Frontal cortex (tissue), 3 donors: ENCODE measurements at regions not wholly inside any gene's neighbourhood (a gene's known extent, or its start where the extent isn't known, plus 50 kb on each side); places are given as distances from the start of the nearest gene placed in this dataset.
"Not testable (repeated sequence)": the region's sequence is repeated elsewhere in the genome, so short reads cannot be mapped to it uniquely, and the experiment has no call there.

ENCODE experiments used
- DNase-seq, 2 donors: peaks; one replicate each; pipeline ENCODE4 v3.0.0; 2012; ENCODE audit warnings: low spot score in 2 of 2
- FAIRE-seq: peaks from 2 replicates; lab custom pipeline; 2012; peaks lifted over from hg19 to GRCh38; lab: Jason Lieb, UNC
- donor health status: control.
- donor health status: control.
- donor health status: control.

- FAIRE-seq (no peak), DNase-seq (no peak)
Measured at GRCh38 chr4:116577321-116577720, 508.1 kb downstream of the TRAM1L1 start.

DNA sequence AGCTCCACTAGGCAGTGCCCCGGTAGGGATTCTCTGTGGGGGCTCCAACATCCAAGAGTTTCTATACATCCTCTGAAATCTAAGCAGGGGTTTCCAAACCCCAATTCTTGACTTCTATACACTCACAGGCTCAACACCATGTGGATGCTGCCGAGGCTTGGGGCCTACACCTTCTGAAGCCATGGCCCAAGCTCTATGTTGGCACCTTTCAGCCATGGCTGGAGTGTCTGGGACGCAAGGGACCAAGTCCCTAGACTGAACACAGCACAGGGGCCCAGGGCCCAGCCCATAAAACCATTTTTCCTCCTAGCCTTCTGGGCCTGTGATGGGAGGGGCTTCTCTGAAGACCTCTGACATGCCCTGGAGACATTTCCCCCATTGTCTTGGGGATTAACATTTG lies 511.8 kb downstream of the TRAM1L1 start:
- FAIRE-seq (no peak), DNase-seq (no peak)

- DNase-seq (no peak), FAIRE-seq (no peak)
Measured at GRCh38 chr4:116561768-116562167, 523.6 kb downstream of the TRAM1L1 start.

DNA sequence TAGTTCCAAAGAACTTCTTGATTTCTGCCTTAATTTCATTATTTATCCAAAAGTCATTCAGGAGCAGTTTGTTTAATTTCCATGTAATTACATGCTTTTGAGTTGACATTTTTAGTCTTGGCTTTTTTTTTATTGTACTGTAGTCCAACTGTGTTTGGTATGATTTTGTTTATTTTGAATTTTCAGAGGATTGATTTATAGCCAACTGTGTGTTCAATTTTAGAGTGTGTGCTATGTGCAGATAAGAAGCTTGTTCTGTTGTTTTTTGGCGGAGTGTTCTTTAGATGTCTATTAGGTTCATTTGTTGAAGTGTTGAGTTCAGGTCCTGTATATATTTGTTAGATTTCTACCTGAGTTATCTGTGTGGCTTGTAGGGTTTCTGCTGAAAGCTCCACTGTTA lies 533.6 kb downstream of the TRAM1L1 start:
- DNase-seq (no peak), FAIRE-seq (no peak)

- DNase-seq (no peak), FAIRE-seq (no peak)
Measured at GRCh38 chr4:116547632-116548031, 537.7 kb downstream of the TRAM1L1 start.

GRCh38 chr4:116546759-116547158 lies 538.6 kb downstream of the TRAM1L1 start:
- FAIRE-seq, result no peak
- no peak for DNase-seq

DNA sequence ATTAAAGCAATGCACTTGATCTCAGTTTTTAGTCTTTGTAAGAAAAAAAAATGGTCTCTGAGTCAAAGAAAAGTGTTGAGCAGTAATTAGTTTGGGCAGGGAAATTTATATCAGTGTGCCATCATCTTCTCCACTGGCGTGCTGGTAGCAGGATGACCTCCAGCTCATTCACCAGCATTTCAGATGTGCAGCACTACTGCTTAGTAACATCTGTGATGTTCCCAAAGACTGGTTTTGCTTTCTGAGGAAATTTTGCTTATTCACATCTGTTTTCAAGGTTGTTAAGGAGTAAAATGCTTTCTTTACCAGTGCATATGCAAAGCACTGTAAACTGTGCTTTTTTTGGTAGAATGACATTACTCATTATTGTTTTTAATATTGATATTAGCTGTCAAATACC lies 540.4 kb downstream of the TRAM1L1 start:
- FAIRE-seq, result no peak
- no peak for DNase-seq

- DNase-seq, result no peak
- FAIRE-seq, result no peak
Measured at GRCh38 chr4:116539744-116540143, 545.6 kb downstream of the TRAM1L1 start.

DNA sequence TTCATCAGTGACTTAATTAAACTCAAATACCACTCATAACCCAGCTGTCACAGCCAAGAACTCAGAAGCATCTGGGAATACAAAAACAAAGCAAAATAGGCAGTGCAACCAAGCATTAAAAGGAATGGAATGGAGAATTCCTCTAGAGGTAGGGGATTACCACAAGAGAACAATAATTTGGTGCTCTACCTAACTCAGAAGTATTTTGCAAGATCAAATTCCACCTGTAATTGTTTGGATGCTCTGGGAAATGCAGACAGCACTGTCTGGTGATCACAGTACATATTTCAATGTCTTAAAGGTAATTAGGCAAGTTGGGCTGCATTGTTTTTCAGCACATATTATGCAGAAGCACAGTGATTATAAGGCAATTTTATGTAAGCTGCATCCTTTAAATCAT lies 547.5 kb downstream of the TRAM1L1 start:
- DNase-seq (no peak), FAIRE-seq (no peak)

DNA sequence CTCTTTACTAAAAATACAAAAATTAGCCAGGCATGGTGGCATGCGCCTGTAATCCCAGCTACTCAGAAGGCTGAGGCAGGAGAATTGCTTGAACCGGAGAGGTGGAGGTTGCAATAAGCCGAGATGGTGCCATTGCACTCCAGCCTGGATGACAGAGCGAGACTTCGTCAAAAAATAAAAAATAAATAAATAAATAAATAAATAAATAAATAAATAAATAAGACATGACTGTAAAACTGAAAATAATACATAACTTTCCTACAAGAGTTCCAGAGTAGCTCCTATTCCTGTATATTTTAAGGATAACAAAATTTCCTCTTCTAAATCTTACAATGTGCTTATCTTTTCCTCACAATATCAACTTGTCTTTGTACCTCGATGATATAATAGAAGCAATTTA lies 549.4 kb downstream of the TRAM1L1 start:
- not testable (repeated sequence) for DNase-seq, FAIRE-seq

DNA sequence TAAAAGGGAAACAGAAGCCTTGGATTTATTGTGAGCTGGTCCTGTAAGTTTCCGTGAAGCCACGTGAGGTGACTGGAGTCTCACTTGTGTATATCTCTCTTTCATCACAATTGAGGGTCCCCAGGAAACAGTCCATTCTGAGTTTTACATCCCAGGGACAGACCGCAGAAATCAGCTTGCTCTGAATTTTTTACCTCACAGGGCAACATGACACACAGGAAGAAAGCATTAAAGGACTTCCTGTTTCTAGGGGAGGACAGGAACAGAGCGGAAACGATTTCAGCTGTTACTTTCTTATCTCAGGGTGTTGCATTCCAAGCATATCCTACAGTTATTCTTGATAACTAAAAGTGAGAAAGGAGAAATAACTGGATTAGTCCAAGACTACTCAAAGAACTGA lies 553.5 kb downstream of the TRAM1L1 start:
- FAIRE-seq, result no peak
- DNase-seq, result no peak

- FAIRE-seq, result no peak
- no peak for DNase-seq
Measured at GRCh38 chr4:116531026-116531425, 554.4 kb downstream of the TRAM1L1 start.

DNA sequence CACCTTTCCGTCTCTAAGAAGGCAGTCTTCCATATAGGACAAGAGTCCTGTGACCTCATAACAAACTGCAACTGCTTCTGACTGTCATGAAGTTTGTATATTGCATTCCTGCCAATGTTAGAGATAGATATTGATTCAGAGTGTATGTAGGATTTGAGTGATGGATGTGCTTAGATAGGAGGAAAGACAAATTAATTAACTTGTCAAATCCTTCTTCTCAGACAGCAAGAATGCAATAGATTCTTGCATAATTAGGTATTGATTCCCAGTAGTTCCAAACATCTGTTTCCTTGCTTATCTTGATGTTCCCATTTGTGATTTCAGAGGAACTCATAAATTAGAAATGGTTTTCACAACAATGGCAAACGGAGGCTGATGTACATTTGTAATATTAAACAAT lies 555.3 kb downstream of the TRAM1L1 start:
- DNase-seq (no peak), FAIRE-seq (no peak)

DNA sequence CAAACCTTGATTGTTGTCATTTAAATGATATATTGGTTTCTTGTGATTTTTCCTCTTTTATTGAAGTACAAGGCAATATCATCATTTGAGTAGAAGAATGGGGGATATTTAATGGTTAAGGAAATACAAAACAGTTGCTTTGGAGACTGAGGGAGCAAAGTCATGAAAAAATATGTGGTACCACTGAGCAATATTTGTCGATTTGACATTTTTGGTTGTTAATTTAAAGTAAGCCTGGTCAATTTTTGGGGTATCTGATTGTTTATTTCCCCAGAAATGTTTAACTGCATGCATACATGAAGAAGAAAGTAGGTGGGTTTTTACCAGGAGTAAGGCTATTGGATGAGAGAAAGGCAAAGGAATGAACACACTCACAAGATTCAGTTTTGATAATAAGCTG lies 556.2 kb downstream of the TRAM1L1 start:
- FAIRE-seq, result no peak
- no peak for DNase-seq

- FAIRE-seq (no peak), DNase-seq (no peak)
Measured at GRCh38 chr4:116522922-116523321, 562.5 kb downstream of the TRAM1L1 start.

GRCh38 chr4:116520886-116521285 lies 564.5 kb downstream of the TRAM1L1 start:
- DNase-seq, result no peak
- FAIRE-seq, result no peak

DNA sequence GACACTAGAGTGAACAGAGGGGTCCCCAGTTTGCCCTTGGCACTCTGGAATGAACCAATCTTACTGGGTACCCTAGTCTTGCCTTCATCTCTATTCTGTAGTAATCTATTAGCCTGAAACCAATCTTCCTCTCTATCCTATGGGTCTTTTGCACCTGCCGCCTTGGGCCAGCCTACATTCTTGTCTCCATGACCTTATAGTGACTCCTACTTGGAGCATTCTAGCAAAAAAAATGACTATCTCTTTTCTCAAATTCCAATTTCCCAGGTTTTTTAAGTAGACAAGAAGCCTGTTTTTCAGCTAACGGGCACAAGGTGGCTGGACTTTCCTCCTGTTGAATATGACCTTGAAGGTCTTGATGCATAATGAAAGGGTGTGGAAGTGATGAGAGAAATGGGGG lies 568.7 kb downstream of the TRAM1L1 start:
- no peak for FAIRE-seq
- no peak for DNase-seq

DNA sequence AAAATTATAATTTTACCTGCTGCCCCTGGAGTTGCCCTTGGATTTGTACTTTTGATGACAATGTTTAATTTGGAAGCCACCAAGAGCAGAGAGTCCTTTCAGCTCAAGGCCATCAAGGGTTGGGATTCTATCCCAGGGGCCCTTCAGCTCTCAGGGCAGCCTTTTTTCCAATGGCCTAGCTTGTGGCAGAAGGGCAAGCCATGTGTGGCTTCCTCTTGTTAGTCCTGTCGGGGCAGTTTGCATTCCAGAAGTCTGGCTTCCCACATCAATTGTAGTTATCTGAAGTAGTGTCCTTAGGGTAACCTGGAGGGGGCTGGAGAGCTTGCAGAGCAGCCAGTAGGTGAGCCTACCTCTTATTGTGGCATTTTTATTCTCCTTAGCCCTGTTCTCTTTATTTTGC lies 569.4 kb downstream of the TRAM1L1 start:
- DNase-seq (no peak), FAIRE-seq (no peak)

- DNase-seq, result no peak
Measured at GRCh38 chr4:116512552-116512951, 572.8 kb downstream of the TRAM1L1 start.

GRCh38 chr4:116501954-116502353 lies 583.4 kb downstream of the TRAM1L1 start:
- no peak for FAIRE-seq
- no peak for DNase-seq

More at GRCh38 chr4:116512552-116512951, 572.8 kb downstream of the TRAM1L1 start:
- FAIRE-seq, result no peak

DNA sequence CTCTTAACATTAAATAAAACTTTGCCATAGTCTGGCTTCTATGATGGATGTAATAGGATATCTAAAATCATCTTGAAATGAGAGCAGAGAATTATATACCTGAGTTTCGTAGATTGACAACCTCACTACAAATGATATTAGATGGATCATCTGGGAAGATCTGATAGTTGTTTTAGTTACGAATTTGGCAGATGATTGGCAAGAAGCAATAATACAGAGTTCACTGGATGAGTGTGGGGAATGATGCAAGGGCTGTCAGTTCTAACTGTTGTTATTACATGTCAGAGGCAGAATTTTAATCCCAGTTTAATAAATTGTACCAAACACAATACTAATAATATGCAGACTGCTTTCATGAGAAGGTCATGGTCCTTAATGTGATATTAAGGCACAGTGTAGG lies 585.2 kb downstream of the TRAM1L1 start:
- no peak for DNase-seq
- no peak for FAIRE-seq

GRCh38 chr4:116489739-116490138 lies 595.6 kb downstream of the TRAM1L1 start:
- FAIRE-seq, result no peak

GRCh38 chr4:116486401-116486800 lies 599.0 kb downstream of the TRAM1L1 start:
- no peak for FAIRE-seq
- DNase-seq, result no peak

More at GRCh38 chr4:116489739-116490138, 595.6 kb downstream of the TRAM1L1 start:
- DNase-seq, result no peak
